Neural crest cell (in vitro differentiated cells): ENCODE measurements at regions not wholly inside any gene's neighbourhood (a gene's known extent, or its start where the extent isn't known, plus 50 kb on each side); places are given as distances from the start of the nearest gene placed in this dataset.

Experiments
- DNase-seq: peaks from one replicate; pipeline ENCODE4 v3.0.0; 2021; ENCODE audit warnings: low read depth, mixed read lengths, low spot score
- H3K27ac Mint-ChIP-seq: one replicate; pipeline ENCODE4 v1.8.0; 2021; ENCODE audit warnings: mild to moderate bottlenecking, mixed read lengths; ENCODE audit not compliant: unreplicated experiment
- H3K27me3 Mint-ChIP-seq: 2 replicates; pipeline ENCODE4 v1.8.0; 2021; ENCODE audit warnings: low read depth, mild to moderate bottlenecking, mixed read lengths
- H3K36me3 Mint-ChIP-seq: 2 replicates; pipeline ENCODE4 v1.8.0; 2021; ENCODE audit warnings: low read depth, mild to moderate bottlenecking, mixed read lengths
- H3K4me1 Mint-ChIP-seq: 2 replicates; pipeline ENCODE4 v1.8.0; 2021; ENCODE audit warnings: mixed read lengths
- H3K4me3 Mint-ChIP-seq: one replicate; pipeline ENCODE4 v1.8.0; 2021; ENCODE audit warnings: mild to moderate bottlenecking, mixed read lengths
- H3K9me3 Mint-ChIP-seq: 2 replicates; pipeline ENCODE4 v1.8.0; 2021; ENCODE audit warnings: mixed read lengths
- CTCF ChIP-seq: fragments of 200-600 bp; sonication (generic); conservative IDR thresholded peaks from 2 replicates; pipeline ENCODE4 v1.5.0; 2021; ENCODE audit warnings: antibody characterized with exemption, mild to moderate bottlenecking

- peaks cover 29% of the 10 kb centered on the region for H3K36me3 Mint-ChIP-seq
- TF ChIP-seq CTCF = no peak
- H3K4me3 Mint-ChIP-seq = no peak overlapping the region
- H3K27me3 Mint-ChIP-seq = no peaks in the 10 kb centered on the region
- H3K4me1 Mint-ChIP-seq = peaks cover 19% of the 10 kb centered on the region
- H3K9me3 Mint-ChIP-seq = peaks cover 3% of the 10 kb centered on the region
- DNase-seq = no peak
- H3K27ac Mint-ChIP-seq = no peak overlapping the region
Measured at GRCh38 chr1:223000632-223001031, 142.4 kb downstream of the TLR5 start.

- H3K36me3 Mint-ChIP-seq = peaks cover 28% of the 10 kb centered on the region
- no peak overlapping the region for H3K4me3 Mint-ChIP-seq
- H3K27ac Mint-ChIP-seq = no peak overlapping the region
- peaks cover 3% of the 10 kb centered on the region for H3K9me3 Mint-ChIP-seq
- no peaks in the 10 kb centered on the region for H3K27me3 Mint-ChIP-seq
- no peak for TF ChIP-seq CTCF
- H3K4me1 Mint-ChIP-seq = peaks cover 14% of the 10 kb centered on the region
- DNase-seq = no peak
Measured at GRCh38 chr1:223001653-223002634, 141.1 kb downstream of the TLR5 start.

GRCh38 chr1:223003549-223003948 is 139.5 kb downstream of the TLR5 start:
- no peak for DNase-seq
- Mint-ChIP-seq H3K4me3 (no peak overlapping the region), H3K36me3 (peaks cover 25% of the 10 kb centered on the region), H3K27me3 (no peaks in the 10 kb centered on the region), H3K9me3 (no peaks in the 10 kb centered on the region), H3K27ac (no peak overlapping the region), H3K4me1 (peaks cover 30% of the 10 kb centered on the region)
- TF ChIP-seq CTCF = no peak

GRCh38 chr1:223006371-223006770 is 136.7 kb downstream of the TLR5 start:
- Mint-ChIP-seq H3K27ac (no peak overlapping the region), H3K4me1 (peaks cover 57% of the 10 kb centered on the region), H3K9me3 (no peaks in the 10 kb centered on the region), H3K36me3 (peaks cover 25% of the 10 kb centered on the region), H3K4me3 (no peak overlapping the region), H3K27me3 (no peaks in the 10 kb centered on the region)
- TF ChIP-seq CTCF = no peak
- DNase-seq = no peak

GRCh38 chr1:223006917-223007648 is 136.0 kb downstream of the TLR5 start:
- TF ChIP-seq CTCF = no peak
- no peak overlapping the region for H3K27ac Mint-ChIP-seq
- no peaks in the 10 kb centered on the region for H3K9me3 Mint-ChIP-seq
- DNase-seq = no peak
- peaks cover 23% of the 10 kb centered on the region for H3K36me3 Mint-ChIP-seq
- H3K4me3 Mint-ChIP-seq = peak overlapping the region; percentile 5
- no peaks in the 10 kb centered on the region for H3K27me3 Mint-ChIP-seq
- H3K4me1 Mint-ChIP-seq = peaks cover 61% of the 10 kb centered on the region
